ENCODE measurements at regions not wholly inside any gene's neighbourhood (a gene's known extent, or its start where the extent isn't known, plus 50 kb on each side); places are given as distances from the start of the nearest gene placed in this dataset.

- DNase-seq (ENCODE audit: low read depth), result no peak
- no peak for TF ChIP-seq CTCF (IDR thresholded peaks at IDR 0.05; ENCODE audit: insufficient read depth, low read length, poor library complexity, severe bottlenecking)
- Histone ChIP-seq H3K36me3 (ENCODE audit: control insufficient read depth, insufficient read depth, low read length) (no peaks in the 10 kb centered on the region), H3K27me3 (ENCODE audit: control insufficient read depth, insufficient read depth, low read length) (no peaks in the 10 kb centered on the region), H3K4me3 (ENCODE audit: low read depth, low read length) (no peak overlapping the region)
Observed at GRCh38 chr10:65501259-65501658, 1424.6 kb upstream of the LRRTM3 start.

GRCh38 chr10:65518379-65518778 is 1407.5 kb upstream of the LRRTM3 start:
- DNase-seq (ENCODE audit: low read depth), result peak; percentile 82
- Histone ChIP-seq H3K36me3 (ENCODE audit: control insufficient read depth, insufficient read depth, low read length) (no peaks in the 10 kb centered on the region), H3K4me3 (ENCODE audit: low read depth, low read length) (no peak overlapping the region), H3K27me3 (ENCODE audit: control insufficient read depth, insufficient read depth, low read length) (no peaks in the 10 kb centered on the region)
- no peak for TF ChIP-seq CTCF (IDR thresholded peaks at IDR 0.05; ENCODE audit: insufficient read depth, low read length, poor library complexity, severe bottlenecking)

GRCh38 chr10:65528986-65529385 is 1396.8 kb upstream of the LRRTM3 start:
- DNase-seq (ENCODE audit: low read depth), result no peak
- no peak for TF ChIP-seq CTCF (IDR thresholded peaks at IDR 0.05; ENCODE audit: insufficient read depth, low read length, poor library complexity, severe bottlenecking)
- H3K36me3 ChIP-seq (ENCODE audit: control insufficient read depth, insufficient read depth, low read length), result no peaks in the 10 kb centered on the region
- H3K27me3 ChIP-seq (ENCODE audit: control insufficient read depth, insufficient read depth, low read length), result no peaks in the 10 kb centered on the region
- no peak overlapping the region for H3K4me3 ChIP-seq (ENCODE audit: low read depth, low read length)

- no peak overlapping the region for H3K4me3 ChIP-seq (ENCODE audit: low read depth, low read length)
- DNase-seq (ENCODE audit: low read depth), result no peak
- no peaks in the 10 kb centered on the region for H3K27me3 ChIP-seq (ENCODE audit: control insufficient read depth, insufficient read depth, low read length)
- no peak for TF ChIP-seq CTCF (IDR thresholded peaks at IDR 0.05; ENCODE audit: insufficient read depth, low read length, poor library complexity, severe bottlenecking)
- H3K36me3 ChIP-seq (ENCODE audit: control insufficient read depth, insufficient read depth, low read length), result no peaks in the 10 kb centered on the region
Observed at GRCh38 chr10:65531545-65531944, 1394.3 kb upstream of the LRRTM3 start.

- Histone ChIP-seq H3K27me3 (ENCODE audit: control insufficient read depth, insufficient read depth, low read length) (no peaks in the 10 kb centered on the region), H3K36me3 (ENCODE audit: control insufficient read depth, insufficient read depth, low read length) (no peaks in the 10 kb centered on the region), H3K4me3 (ENCODE audit: low read depth, low read length) (no peak overlapping the region)
- no peak for DNase-seq (ENCODE audit: low read depth)
- no peak for TF ChIP-seq CTCF (IDR thresholded peaks at IDR 0.05; ENCODE audit: insufficient read depth, low read length, poor library complexity, severe bottlenecking)
Observed at GRCh38 chr10:65534771-65535170, 1391.1 kb upstream of the LRRTM3 start.

GRCh38 chr10:65544756-65545155 is 1381.1 kb upstream of the LRRTM3 start:
- H3K27me3 ChIP-seq (ENCODE audit: control insufficient read depth, insufficient read depth, low read length), result no peaks in the 10 kb centered on the region
- TF ChIP-seq CTCF (IDR thresholded peaks at IDR 0.05; ENCODE audit: insufficient read depth, low read length, poor library complexity, severe bottlenecking), result no peak
- DNase-seq (ENCODE audit: low read depth), result no peak
- H3K4me3 ChIP-seq (ENCODE audit: low read depth, low read length), result no peak overlapping the region
- no peaks in the 10 kb centered on the region for H3K36me3 ChIP-seq (ENCODE audit: control insufficient read depth, insufficient read depth, low read length)

All from kidney epithelial cell (primary cell).